ENCODE measurements at regions not wholly inside any gene's neighbourhood (a gene's known extent, or its start where the extent isn't known, plus 50 kb on each side); places are given as distances from the start of the nearest gene placed in this dataset.

DNA sequence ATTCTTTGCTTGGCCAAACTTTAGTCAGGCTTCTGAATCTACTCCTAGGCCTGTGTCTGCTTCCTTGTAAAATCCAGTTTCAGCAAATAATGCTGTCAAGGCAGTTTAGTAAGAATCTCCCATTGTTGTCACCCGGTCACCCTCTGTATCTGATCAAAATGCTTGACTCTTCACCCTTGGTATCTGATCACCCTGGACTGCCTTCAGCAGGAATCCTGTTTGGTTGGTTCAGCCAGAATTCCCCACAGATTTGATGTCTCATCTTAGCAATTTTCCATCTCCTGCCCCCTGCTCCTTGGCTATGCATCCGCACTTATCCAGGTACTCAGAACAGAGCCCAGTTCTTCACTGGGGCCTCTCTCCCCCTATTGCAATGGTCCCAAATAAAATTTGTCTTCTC is 172.4 kb upstream of the UBL3 start:
- intact Hi-C loops (cut with DNase I): no loop called here
- TF ChIP-seq, protein P1, sequence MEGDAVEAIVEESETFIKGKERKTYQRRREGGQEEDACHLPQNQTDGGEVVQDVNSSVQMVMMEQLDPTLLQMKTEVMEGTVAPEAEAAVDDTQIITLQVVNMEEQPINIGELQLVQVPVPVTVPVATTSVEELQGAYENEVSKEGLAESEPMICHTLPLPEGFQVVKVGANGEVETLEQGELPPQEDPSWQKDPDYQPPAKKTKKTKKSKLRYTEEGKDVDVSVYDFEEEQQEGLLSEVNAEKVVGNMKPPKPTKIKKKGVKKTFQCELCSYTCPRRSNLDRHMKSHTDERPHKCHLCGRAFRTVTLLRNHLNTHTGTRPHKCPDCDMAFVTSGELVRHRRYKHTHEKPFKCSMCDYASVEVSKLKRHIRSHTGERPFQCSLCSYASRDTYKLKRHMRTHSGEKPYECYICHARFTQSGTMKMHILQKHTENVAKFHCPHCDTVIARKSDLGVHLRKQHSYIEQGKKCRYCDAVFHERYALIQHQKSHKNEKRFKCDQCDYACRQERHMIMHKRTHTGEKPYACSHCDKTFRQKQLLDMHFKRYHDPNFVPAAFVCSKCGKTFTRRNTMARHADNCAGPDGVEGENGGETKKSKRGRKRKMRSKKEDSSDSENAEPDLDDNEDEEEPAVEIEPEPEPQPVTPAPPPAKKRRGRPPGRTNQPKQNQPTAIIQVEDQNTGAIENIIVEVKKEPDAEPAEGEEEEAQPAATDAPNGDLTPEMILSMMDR (IDR thresholded peaks at IDR 0.05): no peak

DNA sequence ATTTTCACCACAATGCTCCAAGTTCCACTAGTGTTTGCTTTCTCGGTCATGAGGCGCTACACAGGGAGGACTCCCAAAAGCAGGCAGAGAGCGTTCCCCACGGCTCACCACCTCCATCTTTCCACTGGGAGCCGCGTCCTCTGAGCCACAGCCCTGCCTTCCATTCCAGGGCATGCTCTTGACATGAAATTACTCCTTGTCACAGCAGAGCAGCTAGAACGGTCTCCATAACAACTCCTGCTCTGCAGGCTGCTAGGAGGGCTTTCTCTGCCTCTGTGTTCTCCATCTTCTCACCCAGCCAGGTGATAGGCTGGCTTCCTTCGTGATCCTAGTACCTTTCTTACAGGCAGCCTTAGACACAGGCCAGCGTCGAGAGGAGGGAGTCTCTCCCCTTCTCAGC is 171.8 kb upstream of the UBL3 start:
- Histone ChIP-seq H3K27ac (no peak overlapping the region), H3K9me3 (no peaks in the 10 kb centered on the region), H3K27me3 (ENCODE audit: low read depth) (no peaks in the 10 kb centered on the region), H3K4me1 (no peaks in the 10 kb centered on the region), H3K4me3 (no peak overlapping the region), H3K36me3 (no peaks in the 10 kb centered on the region)
- DNase-seq: no peak
- no peak for ATAC-seq
- TF ChIP-seq, protein P1 (IDR thresholded peaks at IDR 0.05): no peak
- intact Hi-C loops (cut with DNase I): no loop called here

More for the DNA sequence above, 172.4 kb upstream of the UBL3 start:
- no peak overlapping the region for H3K27ac ChIP-seq
- H3K4me3 ChIP-seq: no peak overlapping the region
- H3K36me3 ChIP-seq: no peaks in the 10 kb centered on the region
- H3K9me3 ChIP-seq: no peaks in the 10 kb centered on the region
- H3K4me1 ChIP-seq: no peaks in the 10 kb centered on the region
- no peaks in the 10 kb centered on the region for H3K27me3 ChIP-seq (ENCODE audit: low read depth)
- ATAC-seq (no peak), DNase-seq (no peak)

DNA sequence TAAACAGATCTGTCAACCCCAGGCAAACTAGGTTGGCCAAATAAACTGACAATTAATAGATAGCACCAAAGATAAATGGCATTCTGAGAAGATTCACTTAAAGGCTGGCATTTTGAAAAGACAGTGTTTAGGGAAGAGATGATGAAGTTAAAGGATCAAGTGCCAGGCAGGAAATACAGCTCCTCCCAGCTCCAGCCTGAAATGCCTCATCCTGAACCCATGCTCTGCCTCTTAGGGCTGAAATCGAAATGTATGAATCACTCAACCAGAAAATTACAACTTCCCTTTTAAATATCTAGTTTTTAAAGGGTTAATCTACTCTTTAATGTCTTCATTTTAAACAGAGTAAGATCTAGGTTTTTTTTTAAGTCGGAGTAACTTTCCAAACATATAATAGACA is 171.2 kb upstream of the UBL3 start:
- intact Hi-C loops (cut with DNase I): no loop called here
- ATAC-seq: no peak
- TF ChIP-seq, protein P1 (IDR thresholded peaks at IDR 0.05): no peak

DNA sequence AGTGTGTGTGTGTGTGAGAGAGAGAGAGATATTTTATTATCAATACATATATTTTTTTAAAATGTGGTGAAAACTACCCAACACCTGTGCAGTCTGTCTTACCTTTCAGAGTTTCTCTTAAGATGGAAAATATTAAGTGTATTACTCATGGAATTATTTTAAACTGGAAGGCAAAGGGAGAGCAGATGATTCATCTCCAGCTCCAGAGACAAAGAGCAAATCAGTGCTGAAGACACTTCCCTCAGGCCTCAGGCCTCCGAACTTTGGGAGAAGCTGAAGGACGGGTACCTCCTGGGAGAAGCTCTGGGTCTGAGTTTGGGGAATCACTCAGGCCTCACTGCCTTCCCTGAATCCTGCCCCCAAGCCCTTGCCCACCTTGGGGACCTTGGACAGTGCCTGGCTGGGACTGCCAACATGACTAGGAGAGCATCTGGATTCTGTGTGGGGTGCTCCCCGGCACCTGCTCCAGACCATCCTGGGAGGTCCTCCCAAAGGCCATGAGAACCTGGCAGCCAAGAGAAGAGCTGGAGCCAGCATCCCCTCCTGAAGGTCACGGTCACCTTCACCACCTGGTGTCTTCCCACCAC is 170.4 kb upstream of the UBL3 start:
- TF ChIP-seq, protein P1 (IDR thresholded peaks at IDR 0.05): no peak
- no peaks in the 10 kb centered on the region for H3K36me3 ChIP-seq
- H3K9me3 ChIP-seq: no peaks in the 10 kb centered on the region
- no peak overlapping the region for H3K4me3 ChIP-seq
- no peaks in the 10 kb centered on the region for H3K27me3 ChIP-seq (ENCODE audit: low read depth)
- ATAC-seq (no peak), DNase-seq (no peak)
- intact Hi-C loops (cut with DNase I): no loop called here
- H3K27ac ChIP-seq: no peak overlapping the region
- no peaks in the 10 kb centered on the region for H3K4me1 ChIP-seq

More for the DNA sequence above, 171.2 kb upstream of the UBL3 start:
- H3K27me3 ChIP-seq (ENCODE audit: low read depth): no peaks in the 10 kb centered on the region
- no peaks in the 10 kb centered on the region for H3K36me3 ChIP-seq
- H3K4me1 ChIP-seq: no peaks in the 10 kb centered on the region
- no peaks in the 10 kb centered on the region for H3K9me3 ChIP-seq
- no peak overlapping the region for H3K4me3 ChIP-seq
- no peak overlapping the region for H3K27ac ChIP-seq
- no peak for DNase-seq

DNA sequence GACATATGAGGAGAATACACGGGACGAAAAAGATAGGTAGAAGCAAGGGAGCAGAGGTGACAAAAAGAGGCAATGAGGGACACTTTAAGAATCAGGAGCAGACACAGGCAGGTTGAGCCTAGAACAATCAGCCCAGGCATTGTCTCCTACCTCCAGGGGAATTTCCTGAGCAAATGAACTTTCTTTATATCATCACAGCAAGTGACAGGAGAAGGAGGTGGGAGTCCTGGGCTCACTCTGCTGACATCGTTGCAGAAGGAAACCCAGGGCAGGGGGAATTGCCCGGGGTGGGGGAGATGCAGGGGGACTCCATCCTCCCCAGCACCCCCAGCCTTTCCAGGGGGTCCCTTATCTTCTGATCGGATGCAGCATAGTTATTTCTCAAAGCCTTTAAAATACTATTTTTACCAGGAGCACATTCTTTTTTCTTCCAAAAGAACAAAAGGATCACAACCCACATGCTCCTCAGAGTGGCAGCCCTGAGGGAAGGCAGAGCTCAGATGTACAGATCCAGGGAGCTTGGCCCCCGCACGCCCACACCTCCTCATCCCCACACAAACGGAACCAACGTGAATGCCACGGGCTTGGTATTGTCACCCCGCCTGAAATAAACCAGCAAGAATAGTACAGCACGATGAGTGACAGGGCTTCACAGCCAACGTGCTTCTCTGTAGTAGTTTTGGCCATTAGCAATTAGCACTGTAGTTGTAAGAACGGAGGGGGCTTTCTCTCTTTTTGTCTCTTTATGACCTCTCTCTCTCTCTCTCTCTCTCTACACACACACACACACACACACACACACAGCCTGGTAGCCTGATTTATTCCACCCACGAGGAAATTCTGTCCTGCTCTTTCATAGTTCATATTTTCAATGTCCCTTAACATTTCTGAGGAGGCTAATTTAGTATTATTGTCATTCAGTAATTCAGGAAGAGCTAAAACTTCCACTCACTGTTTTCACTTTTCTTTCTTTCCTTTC is 169.5 kb upstream of the UBL3 start:
- H3K4me1 ChIP-seq: no peaks in the 10 kb centered on the region
- H3K4me3 ChIP-seq: no peak overlapping the region
- DNase-seq: no peak

More for the DNA sequence above, 169.5 kb upstream of the UBL3 start:
- Histone ChIP-seq H3K27me3 (ENCODE audit: low read depth) (no peaks in the 10 kb centered on the region), H3K9me3 (no peaks in the 10 kb centered on the region), H3K27ac (no peak overlapping the region), H3K36me3 (no peaks in the 10 kb centered on the region)
- intact Hi-C loops (cut with DNase I): no loop called here
- TF ChIP-seq, protein P1 (IDR thresholded peaks at IDR 0.05): no peak
- ATAC-seq: no peak

Data from lower lobe of right lung (tissue), 2 donors.